ENCODE measurements at regions not wholly inside any gene's neighbourhood (a gene's known extent, or its start where the extent isn't known, plus 50 kb on each side); places are given as distances from the start of the nearest gene placed in this dataset.

- no peaks in the 10 kb centered on the region for H3K9me3 ChIP-seq (ENCODE audit: low read length)
- H3K9ac ChIP-seq (ENCODE audit: low read length), result no peak overlapping the region
- H3F3A ChIP-seq (ENCODE audit: insufficient read depth, low read length, poor library complexity, severe bottlenecking), result no peaks in the 10 kb centered on the region
- no peaks in the 10 kb centered on the region for H3K9me2 ChIP-seq (ENCODE audit: insufficient read depth, low read length)
- no peaks in the 10 kb centered on the region for H3K79me2 ChIP-seq (replicated peaks; ENCODE audit: insufficient read depth, low read length)
- no peak overlapping the region for H3K27ac ChIP-seq (ENCODE audit: low read length)
- H3K4me2 ChIP-seq (ENCODE audit: low read length), result no peak overlapping the region
- H4K20me1 ChIP-seq (ENCODE audit: insufficient read depth), result no peaks in the 10 kb centered on the region
- no peak overlapping the region for H2AFZ ChIP-seq (ENCODE audit: low read depth, low read length)
- TF ChIP-seq EP300 (conservative IDR thresholded peaks at IDR 0.05; ENCODE audit: poor library complexity, severe bottlenecking), result no peak
- H3K36me3 ChIP-seq (ENCODE audit: insufficient read depth, low read length), result no peaks in the 10 kb centered on the region
- H3K27me3 ChIP-seq (ENCODE audit: insufficient read depth, low read depth, low read length), result no peaks in the 10 kb centered on the region
- H3K4me3 ChIP-seq (ENCODE audit: low read length), result no peak overlapping the region
Observed at GRCh38 chr1:58964428-58964827, 180.6 kb upstream of the JUN start.

GRCh38 chr1:58964880-58965279 is 181.0 kb upstream of the JUN start:
- no peak overlapping the region for H3K27ac ChIP-seq (ENCODE audit: low read length)
- H3K4me2 ChIP-seq (ENCODE audit: low read length), result no peak overlapping the region
- no peak overlapping the region for H3K4me3 ChIP-seq (ENCODE audit: low read length)
- no peaks in the 10 kb centered on the region for H3K36me3 ChIP-seq (ENCODE audit: insufficient read depth, low read length)
- H3K27me3 ChIP-seq (ENCODE audit: insufficient read depth, low read depth, low read length), result no peaks in the 10 kb centered on the region
- no peaks in the 10 kb centered on the region for H4K20me1 ChIP-seq (ENCODE audit: insufficient read depth)
- H3F3A ChIP-seq (ENCODE audit: insufficient read depth, low read length, poor library complexity, severe bottlenecking), result no peaks in the 10 kb centered on the region
- no peak overlapping the region for H2AFZ ChIP-seq (ENCODE audit: low read depth, low read length)
- H3K9me2 ChIP-seq (ENCODE audit: insufficient read depth, low read length), result no peaks in the 10 kb centered on the region
- H3K79me2 ChIP-seq (replicated peaks; ENCODE audit: insufficient read depth, low read length), result no peaks in the 10 kb centered on the region
- H3K9ac ChIP-seq (ENCODE audit: low read length), result no peak overlapping the region
- H3K9me3 ChIP-seq (ENCODE audit: low read length), result no peaks in the 10 kb centered on the region
- no peak for TF ChIP-seq SMC3 (conservative IDR thresholded peaks at IDR 0.05; ENCODE audit: poor library complexity)
- TF ChIP-seq RAD21 (conservative IDR thresholded peaks at IDR 0.05), result no peak
- no peak for TF ChIP-seq CTCF (IDR thresholded peaks at IDR 0.05; ENCODE audit: poor library complexity, severe bottlenecking)
- TF ChIP-seq POLR2AphosphoS5 (IDR thresholded peaks at IDR 0.05), result no peak
- TF ChIP-seq REST (IDR thresholded peaks at IDR 0.05; ENCODE audit: borderline replicate concordance), result no peak

- Histone ChIP-seq H3K9me3 (ENCODE audit: low read length) (no peaks in the 10 kb centered on the region), H3K27me3 (ENCODE audit: insufficient read depth, low read depth, low read length) (no peaks in the 10 kb centered on the region), H4K20me1 (ENCODE audit: insufficient read depth) (no peaks in the 10 kb centered on the region), H3K9ac (ENCODE audit: low read length) (no peak overlapping the region), H3K4me3 (ENCODE audit: low read length) (no peak overlapping the region), H3K27ac (ENCODE audit: low read length) (no peak overlapping the region), H3K9me2 (ENCODE audit: insufficient read depth, low read length) (no peaks in the 10 kb centered on the region), H3F3A (ENCODE audit: insufficient read depth, low read length, poor library complexity, severe bottlenecking) (no peaks in the 10 kb centered on the region), H3K4me2 (ENCODE audit: low read length) (no peak overlapping the region), H3K36me3 (ENCODE audit: insufficient read depth, low read length) (no peaks in the 10 kb centered on the region), H3K79me2 (replicated peaks; ENCODE audit: insufficient read depth, low read length) (no peaks in the 10 kb centered on the region), H2AFZ (ENCODE audit: low read depth, low read length) (no peak overlapping the region)
- TF ChIP-seq SMC3 (conservative IDR thresholded peaks at IDR 0.05; ENCODE audit: poor library complexity) (no peak), EZH2 (IDR thresholded peaks at IDR 0.05; ENCODE audit: borderline replicate concordance, insufficient read depth, low read length, poor library complexity, severe bottlenecking) (no peak)
Observed at GRCh38 chr1:58966103-58966916, 182.5 kb upstream of the JUN start.
